ENCODE measurements at regions not wholly inside any gene's neighbourhood (a gene's known extent, or its start where the extent isn't known, plus 50 kb on each side); places are given as distances from the start of the nearest gene placed in this dataset.

DNA sequence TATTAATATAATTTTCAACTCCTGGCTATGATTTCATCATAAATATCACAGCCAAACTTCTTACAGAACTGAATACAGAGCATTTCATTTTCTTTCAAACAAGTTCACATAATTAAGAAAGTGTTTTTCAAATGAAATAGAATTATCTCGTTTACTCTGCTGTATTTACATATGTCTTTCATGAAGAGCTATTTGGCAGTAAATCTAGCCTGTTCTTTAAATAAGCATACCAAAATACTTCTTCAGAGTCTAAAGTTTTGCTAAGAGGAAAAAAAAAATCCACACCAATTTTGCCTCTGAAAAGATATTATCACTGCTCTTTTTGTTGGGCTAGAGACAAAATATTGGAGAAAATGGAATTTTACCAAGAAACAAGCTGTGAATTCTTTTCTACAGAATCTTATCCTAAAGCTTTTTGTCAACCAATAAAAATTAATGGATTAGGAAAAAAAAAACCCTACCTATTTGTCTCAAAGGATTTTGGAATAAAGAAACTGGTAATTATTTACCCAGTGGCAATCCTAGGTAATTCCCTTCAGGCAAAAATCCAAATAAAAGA is 287.9 kb upstream of the NR3C2 start:
- Histone ChIP-seq H3K27me3 (replicated peaks in 2 of 5; ENCODE audit: control insufficient read depth in 4 of 5, insufficient read depth in 5 of 5, low read length in 4 of 5) (no peaks in the 10 kb centered on the region), H3K4me1 (ENCODE audit: control extremely low read depth in 1 of 4, control insufficient read depth in 4 of 4, insufficient read depth in 4 of 4, low read length in 3 of 4) (no peaks in the 10 kb centered on the region), H3K36me3 (ENCODE audit: control insufficient read depth in 4 of 4, insufficient read depth in 4 of 4, low read length in 3 of 4) (no peaks in the 10 kb centered on the region), H3K9me3 (ENCODE audit: control extremely low read depth in 1 of 5, control insufficient read depth in 4 of 5, insufficient read depth in 2 of 5, low read depth in 1 of 5, low read length in 4 of 5) (no peaks in the 10 kb centered on the region), H3K4me3 (ENCODE audit: control insufficient read depth in 1 of 7, extremely low read depth in 1 of 7, insufficient read depth in 4 of 7, low read depth in 2 of 7, low read length in 6 of 7) (no peak overlapping the region), H3K27ac (ENCODE audit: insufficient read depth in 1 of 2, low read depth in 1 of 2, low read length in 2 of 2, poor library complexity in 1 of 2, severe bottlenecking in 2 of 2) (no peak overlapping the region)
- ChIA-PET POLR2A (no interaction called here), CTCF (interaction anchor here (1.0 kb wide), 1 partner anchor 53 kb away, joined by 3 read pairs; no protein-coding TSS in a partner anchor)
- no peak for DNase-seq
- WGBS (ENCODE audit: insufficient coverage) = no CpG with 5 or more reads among the region's 1 CpG

- Histone ChIP-seq H3K9me3 (ENCODE audit: control extremely low read depth in 1 of 5, control insufficient read depth in 4 of 5, insufficient read depth in 2 of 5, low read depth in 1 of 5, low read length in 4 of 5) (peaks cover 0 to 1% (median 0%) of the 10 kb centered on the region in 5 experiments), H3K4me3 (ENCODE audit: control insufficient read depth in 1 of 7, extremely low read depth in 1 of 7, insufficient read depth in 4 of 7, low read depth in 2 of 7, low read length in 6 of 7) (no peak overlapping the region), H3K27ac (ENCODE audit: insufficient read depth in 1 of 2, low read depth in 1 of 2, low read length in 2 of 2, poor library complexity in 1 of 2, severe bottlenecking in 2 of 2) (no peak overlapping the region), H3K36me3 (ENCODE audit: control insufficient read depth in 4 of 4, insufficient read depth in 4 of 4, low read length in 3 of 4) (no peaks in the 10 kb centered on the region), H3K4me1 (ENCODE audit: control extremely low read depth in 1 of 4, control insufficient read depth in 4 of 4, insufficient read depth in 4 of 4, low read length in 3 of 4) (no peaks in the 10 kb centered on the region), H3K27me3 (replicated peaks in 2 of 5; ENCODE audit: control insufficient read depth in 4 of 5, insufficient read depth in 5 of 5, low read length in 4 of 5) (no peaks in the 10 kb centered on the region)
- no peak for DNase-seq
- ChIA-PET POLR2A (no interaction called here), CTCF (no interaction called here)
- 71% methylated on average over 1 of the region's 2 CpGs for WGBS (ENCODE audit: insufficient coverage)
Observed at GRCh38 chr4:148717988-148718387, 275.8 kb upstream of the NR3C2 start.

DNA sequence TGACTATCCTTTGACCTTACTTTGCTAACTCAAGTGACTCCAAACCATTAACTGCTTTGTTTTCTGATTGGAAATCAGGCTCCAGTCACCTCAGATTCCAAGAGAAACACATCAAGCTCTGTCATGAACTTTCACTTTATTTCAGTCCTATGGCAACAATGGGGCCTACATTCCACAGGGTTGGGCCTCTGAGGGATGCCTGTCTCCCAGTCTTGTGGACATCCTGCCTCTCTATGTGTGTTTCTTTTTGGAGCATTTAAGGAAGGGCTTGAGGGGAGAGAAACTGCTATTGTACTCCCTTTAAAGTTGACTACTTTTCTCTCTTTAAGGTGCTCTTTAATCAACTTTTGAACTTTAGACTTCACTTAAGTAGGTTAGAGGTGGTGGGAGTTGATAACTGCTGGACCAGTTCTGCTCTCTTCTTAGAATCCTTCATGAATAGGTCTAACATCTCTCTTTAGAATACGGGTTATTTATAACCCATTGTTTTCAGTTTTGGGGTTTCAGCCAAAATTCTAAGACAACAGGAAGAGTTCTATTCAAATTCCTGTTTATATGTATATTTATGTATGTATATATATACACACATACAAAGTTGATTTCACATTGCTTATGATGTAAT is 274.3 kb upstream of the NR3C2 start:
- CTCF ChIA-PET = no interaction called here
- Histone ChIP-seq H3K36me3 (ENCODE audit: control insufficient read depth in 4 of 4, insufficient read depth in 4 of 4, low read length in 3 of 4) (no peaks in the 10 kb centered on the region), H3K27ac (ENCODE audit: insufficient read depth in 1 of 2, low read depth in 1 of 2, low read length in 2 of 2, poor library complexity in 1 of 2, severe bottlenecking in 2 of 2) (no peak overlapping the region), H3K4me3 (ENCODE audit: control insufficient read depth in 1 of 7, extremely low read depth in 1 of 7, insufficient read depth in 4 of 7, low read depth in 2 of 7, low read length in 6 of 7) (no peak overlapping the region), H3K4me1 (ENCODE audit: control extremely low read depth in 1 of 4, control insufficient read depth in 4 of 4, insufficient read depth in 4 of 4, low read length in 3 of 4) (no peaks in the 10 kb centered on the region), H3K27me3 (replicated peaks in 2 of 5; ENCODE audit: control insufficient read depth in 4 of 5, insufficient read depth in 5 of 5, low read length in 4 of 5) (no peaks in the 10 kb centered on the region), H3K9me3 (ENCODE audit: control extremely low read depth in 1 of 5, control insufficient read depth in 4 of 5, insufficient read depth in 2 of 5, low read depth in 1 of 5, low read length in 4 of 5) (peaks cover 0 to 3% (median 0%) of the 10 kb centered on the region in 5 experiments)
- no peak for DNase-seq
- POLR2A ChIA-PET = no interaction called here
- no CpG with 5 or more reads among the region's 1 CpG for WGBS (ENCODE audit: insufficient coverage)

DNA sequence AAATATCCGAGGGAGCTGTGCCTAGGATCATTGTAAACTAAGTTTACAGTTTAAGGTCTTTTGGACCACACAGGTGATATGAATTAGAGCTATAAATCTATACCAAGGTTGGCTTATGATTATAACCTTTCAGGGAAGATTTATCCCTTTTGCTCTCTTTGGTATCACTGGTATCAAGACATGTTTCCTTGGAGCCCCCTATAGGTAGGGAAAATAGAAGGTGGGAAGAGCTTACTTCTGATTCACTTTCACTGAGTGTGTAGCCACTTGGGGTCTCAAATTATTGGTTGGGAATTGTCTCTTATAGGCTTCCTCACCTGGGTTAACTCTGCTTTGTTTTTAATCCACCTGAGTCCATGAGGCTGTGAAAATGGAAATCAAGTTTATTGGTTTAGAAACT is 262.1 kb upstream of the NR3C2 start:
- H3K27ac ChIP-seq (ENCODE audit: insufficient read depth in 1 of 2, low read depth in 1 of 2, low read length in 2 of 2, poor library complexity in 1 of 2, severe bottlenecking in 2 of 2) = no peak overlapping the region
- H3K27me3 ChIP-seq (replicated peaks in 2 of 5; ENCODE audit: control insufficient read depth in 4 of 5, insufficient read depth in 5 of 5, low read length in 4 of 5) = no peaks in the 10 kb centered on the region
- ChIA-PET CTCF (no interaction called here), POLR2A (interaction anchor here (0.8 kb wide), 1 partner anchor 34 kb away, joined by 3 read pairs; no protein-coding TSS in a partner anchor)
- H3K4me1 ChIP-seq (ENCODE audit: control extremely low read depth in 1 of 4, control insufficient read depth in 4 of 4, insufficient read depth in 4 of 4, low read length in 3 of 4) = no peaks in the 10 kb centered on the region
- 88% methylated on average over 1 of the region's 1 CpG for WGBS (ENCODE audit: insufficient coverage)
- no peak for DNase-seq
- peaks cover 0 to 1% (median 0%) of the 10 kb centered on the region in 5 experiments for H3K9me3 ChIP-seq (ENCODE audit: control extremely low read depth in 1 of 5, control insufficient read depth in 4 of 5, insufficient read depth in 2 of 5, low read depth in 1 of 5, low read length in 4 of 5)
- H3K4me3 ChIP-seq (ENCODE audit: control insufficient read depth in 1 of 7, extremely low read depth in 1 of 7, insufficient read depth in 4 of 7, low read depth in 2 of 7, low read length in 6 of 7) = no peak overlapping the region
- H3K36me3 ChIP-seq (ENCODE audit: control insufficient read depth in 4 of 4, insufficient read depth in 4 of 4, low read length in 3 of 4) = no peaks in the 10 kb centered on the region

GRCh38 chr4:148694702-148695101 is 252.5 kb upstream of the NR3C2 start:
- Histone ChIP-seq H3K36me3 (ENCODE audit: control insufficient read depth in 4 of 4, insufficient read depth in 4 of 4, low read length in 3 of 4) (no peaks in the 10 kb centered on the region), H3K9me3 (ENCODE audit: control extremely low read depth in 1 of 5, control insufficient read depth in 4 of 5, insufficient read depth in 2 of 5, low read depth in 1 of 5, low read length in 4 of 5) (no peaks in the 10 kb centered on the region), H3K27me3 (replicated peaks in 2 of 5; ENCODE audit: control insufficient read depth in 4 of 5, insufficient read depth in 5 of 5, low read length in 4 of 5) (no peaks in the 10 kb centered on the region), H3K4me1 (ENCODE audit: control extremely low read depth in 1 of 4, control insufficient read depth in 4 of 4, insufficient read depth in 4 of 4, low read length in 3 of 4) (no peaks in the 10 kb centered on the region), H3K4me3 (ENCODE audit: control insufficient read depth in 1 of 7, extremely low read depth in 1 of 7, insufficient read depth in 4 of 7, low read depth in 2 of 7, low read length in 6 of 7) (no peak overlapping the region), H3K27ac (ENCODE audit: insufficient read depth in 1 of 2, low read depth in 1 of 2, low read length in 2 of 2, poor library complexity in 1 of 2, severe bottlenecking in 2 of 2) (no peak overlapping the region)
- ChIA-PET CTCF (no interaction called here), POLR2A (no interaction called here)
- WGBS (ENCODE audit: insufficient coverage) = 87% methylated on average over 3 of the region's 5 CpGs
- DNase-seq = no peak

GRCh38 chr4:148693913-148694649 is 251.9 kb upstream of the NR3C2 start:
- H3K27ac ChIP-seq (ENCODE audit: insufficient read depth in 1 of 2, low read depth in 1 of 2, low read length in 2 of 2, poor library complexity in 1 of 2, severe bottlenecking in 2 of 2) = no peak overlapping the region
- no peaks in the 10 kb centered on the region for H3K9me3 ChIP-seq (ENCODE audit: control extremely low read depth in 1 of 5, control insufficient read depth in 4 of 5, insufficient read depth in 2 of 5, low read depth in 1 of 5, low read length in 4 of 5)
- WGBS (ENCODE audit: insufficient coverage) = 80% methylated on average over 2 of the region's 2 CpGs
- no peaks in the 10 kb centered on the region for H3K4me1 ChIP-seq (ENCODE audit: control extremely low read depth in 1 of 4, control insufficient read depth in 4 of 4, insufficient read depth in 4 of 4, low read length in 3 of 4)
- H3K27me3 ChIP-seq (replicated peaks in 2 of 5; ENCODE audit: control insufficient read depth in 4 of 5, insufficient read depth in 5 of 5, low read length in 4 of 5) = no peaks in the 10 kb centered on the region
- ChIA-PET CTCF (no interaction called here), POLR2A (no interaction called here)
- DNase-seq = no peak
- H3K36me3 ChIP-seq (ENCODE audit: control insufficient read depth in 4 of 4, insufficient read depth in 4 of 4, low read length in 3 of 4) = no peaks in the 10 kb centered on the region
- H3K4me3 ChIP-seq (ENCODE audit: control insufficient read depth in 1 of 7, extremely low read depth in 1 of 7, insufficient read depth in 4 of 7, low read depth in 2 of 7, low read length in 6 of 7) = no peak overlapping the region

- ChIA-PET POLR2A (no interaction called here), CTCF (no interaction called here)
- no peaks in the 10 kb centered on the region for H3K9me3 ChIP-seq (ENCODE audit: control extremely low read depth in 1 of 5, control insufficient read depth in 4 of 5, insufficient read depth in 2 of 5, low read depth in 1 of 5, low read length in 4 of 5)
- no peak overlapping the region for H3K4me3 ChIP-seq (ENCODE audit: control insufficient read depth in 1 of 7, extremely low read depth in 1 of 7, insufficient read depth in 4 of 7, low read depth in 2 of 7, low read length in 6 of 7)
- no peaks in the 10 kb centered on the region for H3K4me1 ChIP-seq (ENCODE audit: control extremely low read depth in 1 of 4, control insufficient read depth in 4 of 4, insufficient read depth in 4 of 4, low read length in 3 of 4)
- 87% methylated on average over 5 of the region's 7 CpGs for WGBS (ENCODE audit: insufficient coverage)
- no peak overlapping the region for H3K27ac ChIP-seq (ENCODE audit: insufficient read depth in 1 of 2, low read depth in 1 of 2, low read length in 2 of 2, poor library complexity in 1 of 2, severe bottlenecking in 2 of 2)
- no peaks in the 10 kb centered on the region for H3K27me3 ChIP-seq (replicated peaks in 2 of 5; ENCODE audit: control insufficient read depth in 4 of 5, insufficient read depth in 5 of 5, low read length in 4 of 5)
- H3K36me3 ChIP-seq (ENCODE audit: control insufficient read depth in 4 of 4, insufficient read depth in 4 of 4, low read length in 3 of 4) = no peaks in the 10 kb centered on the region
- no peak for DNase-seq
Observed at GRCh38 chr4:148692242-148692641, 250.0 kb upstream of the NR3C2 start.
